ENCODE measurements at regions not wholly inside any gene's neighbourhood (a gene's known extent, or its start where the extent isn't known, plus 50 kb on each side); places are given as distances from the start of the nearest gene placed in this dataset.

DNA sequence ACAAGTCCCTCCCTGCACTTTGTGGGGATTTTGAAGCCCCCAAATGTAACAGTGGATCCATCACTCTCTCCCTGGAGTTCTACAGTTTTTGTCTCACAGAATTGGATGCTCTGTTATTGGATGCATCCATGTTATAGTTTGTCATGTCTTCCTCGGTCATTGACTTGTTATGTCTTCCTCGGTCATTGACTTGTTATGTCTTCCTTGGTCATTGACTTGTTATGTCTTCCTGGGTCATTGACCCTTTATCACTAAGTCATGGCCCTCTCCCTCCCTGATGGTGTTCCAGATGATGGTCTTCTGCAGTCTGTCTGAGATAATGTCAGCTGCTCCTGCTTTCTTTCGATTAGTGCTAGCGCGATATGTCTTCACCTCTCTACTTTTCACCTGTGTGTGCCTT is 981.5 kb downstream of the BRD1 start:
- no peak for TF ChIP-seq EZH2phosphoT487 (IDR thresholded peaks at IDR 0.05; ENCODE audit: borderline replicate concordance)
- TF ChIP-seq, protein P1, sequence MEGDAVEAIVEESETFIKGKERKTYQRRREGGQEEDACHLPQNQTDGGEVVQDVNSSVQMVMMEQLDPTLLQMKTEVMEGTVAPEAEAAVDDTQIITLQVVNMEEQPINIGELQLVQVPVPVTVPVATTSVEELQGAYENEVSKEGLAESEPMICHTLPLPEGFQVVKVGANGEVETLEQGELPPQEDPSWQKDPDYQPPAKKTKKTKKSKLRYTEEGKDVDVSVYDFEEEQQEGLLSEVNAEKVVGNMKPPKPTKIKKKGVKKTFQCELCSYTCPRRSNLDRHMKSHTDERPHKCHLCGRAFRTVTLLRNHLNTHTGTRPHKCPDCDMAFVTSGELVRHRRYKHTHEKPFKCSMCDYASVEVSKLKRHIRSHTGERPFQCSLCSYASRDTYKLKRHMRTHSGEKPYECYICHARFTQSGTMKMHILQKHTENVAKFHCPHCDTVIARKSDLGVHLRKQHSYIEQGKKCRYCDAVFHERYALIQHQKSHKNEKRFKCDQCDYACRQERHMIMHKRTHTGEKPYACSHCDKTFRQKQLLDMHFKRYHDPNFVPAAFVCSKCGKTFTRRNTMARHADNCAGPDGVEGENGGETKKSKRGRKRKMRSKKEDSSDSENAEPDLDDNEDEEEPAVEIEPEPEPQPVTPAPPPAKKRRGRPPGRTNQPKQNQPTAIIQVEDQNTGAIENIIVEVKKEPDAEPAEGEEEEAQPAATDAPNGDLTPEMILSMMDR (conservative IDR thresholded peaks at IDR 0.05; ENCODE audit: low read length): no peak
